IMR-90 (cell line): ENCODE measurements at regions not wholly inside any gene's neighbourhood (a gene's known extent, or its start where the extent isn't known, plus 50 kb on each side); places are given as distances from the start of the nearest gene placed in this dataset.

ENCODE experiments used
- ATAC-seq: fragments of 200-7000 bp; cut with Tn5 transposase; 2 replicates; pipeline ENCODE4 v1.9.1; 2020; ENCODE audit warnings: low read depth, mild to moderate bottlenecking, moderate library complexity
- BruUV-seq: library from RNA; stranded (reverse); fragments of 400-500 nt; replicated peaks from 2 replicates; lab custom pipeline; 2021; lab: Mats Ljungman, UMichigan
- CTCF ChIA-PET: fragments of 300-600 bp; formaldehyde crosslinking; extraction: SDS; loops from one replicate; lab custom pipeline; 2021; ENCODE audit warnings: antibody characterized with exemption; lab: Yijun Ruan, JAX
- POLR2A ChIA-PET: fragments of 300-600 bp; sonication (Branson Sonifier 250); formaldehyde crosslinking; loops from one replicate; lab custom pipeline; 2022; ENCODE audit warnings: antibody characterized with exemption; ENCODE audit not compliant: unreplicated experiment; lab: Charles Lee
- DNase-seq: peaks from one replicate; pipeline ENCODE4 v3.0.0; 2013
- H2AFZ ChIP-seq: replicated peaks from 2 replicates; pipeline ENCODE3; 2013; ENCODE audit warnings: low read length, mild to moderate bottlenecking; ENCODE audit not compliant: poor library complexity
- H2AK5ac ChIP-seq: 2 replicates; pipeline ENCODE4 v1.6.1; 2013; ENCODE audit warnings: low read depth, low read length, inconsistent platforms
- H2AK9ac ChIP-seq: replicated peaks from 2 replicates; pipeline ENCODE3; 2013; ENCODE audit warnings: mild to moderate bottlenecking, low read depth, low read length, moderate library complexity; ENCODE audit not compliant: poor library complexity
- H2BK120ac ChIP-seq: 2 replicates; pipeline ENCODE4 v1.6.1; 2013; ENCODE audit warnings: low read depth, low read length, inconsistent platforms
- H2BK15ac ChIP-seq: 3 replicates; pipeline ENCODE4 v1.6.1; 2013; ENCODE audit warnings: low read depth, low read length, inconsistent platforms
- H2BK20ac ChIP-seq: 2 replicates; pipeline ENCODE4 v1.6.1; 2013; ENCODE audit warnings: low read depth, mild to moderate bottlenecking, inconsistent platforms, low read length, moderate library complexity
- H2BK5ac ChIP-seq: 2 replicates; pipeline ENCODE4 v1.6.1; 2013; ENCODE audit warnings: mild to moderate bottlenecking, low read depth, low read length, inconsistent platforms; ENCODE audit not compliant: poor library complexity, severe bottlenecking
- H3K14ac ChIP-seq: replicated peaks from 2 replicates; pipeline ENCODE4 v1.6.1; 2013; ENCODE audit warnings: low read depth, low read length, inconsistent platforms
- H3K18ac ChIP-seq: 2 replicates; pipeline ENCODE4 v1.6.1; 2013; ENCODE audit warnings: low read depth, low read length, control low read depth
- H3K23ac ChIP-seq: 2 replicates; pipeline ENCODE4 v1.6.1; 2013; ENCODE audit warnings: low read depth, low read length, inconsistent platforms
- H3K27ac ChIP-seq: 2 replicates; pipeline ENCODE4 v1.5.1; 2013; ENCODE audit warnings: mild to moderate bottlenecking, control low read depth, low read length; ENCODE audit not compliant: insufficient read depth
- H3K27me3 ChIP-seq: 2 replicates; pipeline ENCODE4 v1.6.1; 2013; ENCODE audit warnings: low read length; ENCODE audit not compliant: control insufficient read depth, insufficient read depth
- H3K36me3 ChIP-seq: 2 replicates; pipeline ENCODE4 v1.6.1; 2013; ENCODE audit warnings: low read length, mixed read lengths; ENCODE audit not compliant: control insufficient read depth, insufficient read depth
- H3K4ac ChIP-seq: 2 replicates; pipeline ENCODE4 v1.6.1; 2013; ENCODE audit warnings: low read depth, low read length, inconsistent platforms
- H3K4me1 ChIP-seq: 2 replicates; pipeline ENCODE4 v1.6.1; 2013; ENCODE audit warnings: low read length, mixed read lengths; ENCODE audit not compliant: control insufficient read depth, insufficient read depth
- H3K4me2 ChIP-seq: 2 replicates; pipeline ENCODE4 v1.6.1; 2013; ENCODE audit warnings: low read depth, mild to moderate bottlenecking, control low read depth, low read length, moderate library complexity
- H3K4me3 ChIP-seq: 2 replicates; pipeline ENCODE4 v1.5.1; 2013; ENCODE audit warnings: low read depth, mild to moderate bottlenecking, control low read depth, low read length, moderate library complexity; ENCODE audit not compliant: insufficient read depth
- H3K56ac ChIP-seq: 2 replicates; pipeline ENCODE4 v1.6.1; 2013; ENCODE audit warnings: low read length, inconsistent platforms; ENCODE audit not compliant: insufficient read depth; ENCODE audit errors: extremely low read depth
- H3K79me1 ChIP-seq, 2 experiments: 2 replicates each; pipeline ENCODE4 v1.6.1; 2013; ENCODE audit warnings: low read length in 2 of 2, inconsistent platforms in 1 of 2, low read depth in 1 of 2
- H3K9ac ChIP-seq: 2 replicates; pipeline ENCODE4 v1.6.1; 2013; ENCODE audit warnings: low read depth, low read length, control low read depth
- H3K9me1 ChIP-seq: 2 replicates; pipeline ENCODE4 v1.6.1; 2013; ENCODE audit warnings: low read length, inconsistent platforms; ENCODE audit not compliant: insufficient read depth
- H3K9me3 ChIP-seq: 2 replicates; pipeline ENCODE4 v1.6.1; 2013; ENCODE audit warnings: low read length; ENCODE audit not compliant: control insufficient read depth, insufficient read depth
- H4K20me1 ChIP-seq: 2 replicates; pipeline ENCODE4 v1.6.1; 2013; ENCODE audit warnings: low read length, inconsistent platforms; ENCODE audit not compliant: insufficient read depth
- H4K5ac ChIP-seq: 2 replicates; pipeline ENCODE4 v1.6.1; 2013; ENCODE audit warnings: mild to moderate bottlenecking, low read depth, low read length, control low read depth
- H4K8ac ChIP-seq, 2 experiments: 2 replicates each; pipeline ENCODE4 v1.6.1; 2013; ENCODE audit warnings: low read depth in 2 of 2, low read length in 2 of 2, control low read depth in 1 of 2, inconsistent platforms in 1 of 2
- H4K91ac ChIP-seq: 2 replicates; pipeline ENCODE4 v1.6.1; 2013; ENCODE audit warnings: low read depth, low read length, inconsistent platforms; ENCODE audit not compliant: insufficient read depth
- CEBPB ChIP-seq: IDR thresholded peaks from 2 replicates; pipeline ENCODE4 v1.6.1; 2012; ENCODE audit warnings: low read depth, low read length, improper control_type of control experiment
- CHD1 ChIP-seq: IDR thresholded peaks from 2 replicates; pipeline ENCODE4 v1.6.1; 2012; ENCODE audit warnings: low read depth, low read length, improper control_type of control experiment
- CTCF ChIP-seq: conservative IDR thresholded peaks from 2 replicates; pipeline ENCODE4 v1.5.1; 2012; ENCODE audit warnings: mild to moderate bottlenecking, low read depth, low read length, improper control_type of control experiment
- MAFK ChIP-seq: IDR thresholded peaks from 2 replicates; pipeline ENCODE4 v1.6.1; 2012; ENCODE audit warnings: low read depth, low read length, improper control_type of control experiment
- MAZ ChIP-seq: IDR thresholded peaks from 2 replicates; pipeline ENCODE4 v1.6.1; 2012; ENCODE audit warnings: low read depth, mild to moderate bottlenecking, low read length, improper control_type of control experiment, moderate library complexity, borderline replicate concordance
- POLR2A ChIP-seq: IDR thresholded peaks from 2 replicates; pipeline ENCODE4 v1.6.1; 2012; ENCODE audit warnings: mild to moderate bottlenecking, low read depth, low read length
- USF2 ChIP-seq: fragments of 150-350 bp; IDR thresholded peaks from 2 replicates; pipeline ENCODE4 v1.6.1; 2017; ENCODE audit warnings: mild to moderate bottlenecking, antibody characterized with exemption, low read length, low read depth
- WGBS, 2 experiments: methylation state at CpG; one replicate each; pipeline versions ENCODE4 v1.1.5 to v1.1.7; 2013; ENCODE audit warnings: missing lambda C conversion rate in 2 of 2; ENCODE audit not compliant: insufficient read length in 1 of 2; ENCODE audit errors: extremely low coverage in 2 of 2; 5-methylcytosine and 5-hydroxymethylcytosine counted together
- dilution Hi-C: fragments of 300-500 bp; cut with HindIII; formaldehyde crosslinking; loops from one replicate; pipeline ENCODE4 v1.14.3; 2018; ENCODE audit warnings: low sequenced_read_pairs; ENCODE audit not compliant: unreplicated experiment
- in situ Hi-C: fragments of 300-500 bp; cut with MboI; formaldehyde crosslinking; loops from 3 replicates; pipeline ENCODE4 v1.14.3; 2019; ENCODE audit warnings: low sequenced_read_pairs, inconsistent platforms, mixed read lengths
- intact Hi-C: fragments of 100-400 bp; cut with micrococcal nuclease; formaldehyde crosslinking; loops from 2 replicates; pipeline ENCODE4 v1.10.0; 2022

GRCh38 chr6:49072146-49072545 lies 390.9 kb downstream of the MMUT start:
- intact Hi-C loops (no loop called here), dilution Hi-C loops (no loop called here), in situ Hi-C loops (no loop called here)
- H3K14ac ChIP-seq = no peak overlapping the region
- H3K23ac ChIP-seq = no peak overlapping the region
- no peak for DNase-seq
- no peak overlapping the region for H2BK20ac ChIP-seq
- H3K4me2 ChIP-seq = no peak overlapping the region; the same call in 1 of the 2 replicates
- no CpG with 5 or more reads among the region's 1 CpG for WGBS, 2 experiments
- no peak overlapping the region for H3K56ac ChIP-seq
- TF ChIP-seq CTCF (no peak), CHD1 (no peak), CEBPB (no peak), USF2 (no peak), MAFK (no peak), POLR2A (no peak), MAZ (no peak)
- no peaks in the 10 kb centered on the region for H3K9me3 ChIP-seq
- no peaks in the 10 kb centered on the region for H3K27me3 ChIP-seq
- H3K4me1 ChIP-seq = no peaks in the 10 kb centered on the region
- ATAC-seq = no peak
- H3K79me1 ChIP-seq = no peaks in the 10 kb centered on the region
- no peaks in the 10 kb centered on the region for H3K36me3 ChIP-seq
- POLR2A ChIA-PET = no interaction called here
- no TSS peak for BruUV-seq
- H2BK15ac ChIP-seq = no peak overlapping the region
- H3K9me1 ChIP-seq = no peaks in the 10 kb centered on the region
- no peak overlapping the region for H4K8ac ChIP-seq
- no peak overlapping the region for H3K9ac ChIP-seq
- no peak overlapping the region for H3K4ac ChIP-seq
- no peak overlapping the region for H3K4me3 ChIP-seq
- H2AK5ac ChIP-seq = no peak overlapping the region
- H4K5ac ChIP-seq = no peak overlapping the region
- no peak overlapping the region for H2BK120ac ChIP-seq
- no peak overlapping the region for H2AFZ ChIP-seq
- H2BK5ac ChIP-seq = no peak overlapping the region
- CTCF ChIA-PET = no interaction called here
- no peak overlapping the region for H2AK9ac ChIP-seq
- no peak overlapping the region for H4K91ac ChIP-seq
- H3K27ac ChIP-seq = no peak overlapping the region
- H3K18ac ChIP-seq = no peak overlapping the region
- no peaks in the 10 kb centered on the region for H4K20me1 ChIP-seq
